OCI-LY7 (cell line): ENCODE measurements at regions not wholly inside any gene's neighbourhood (a gene's known extent, or its start where the extent isn't known, plus 50 kb on each side); places are given as distances from the start of the nearest gene placed in this dataset.

Experiments
- BruUV-seq: library from RNA; stranded (reverse); fragments of 400-500 nt; replicated peaks from 2 replicates; lab custom pipeline; 2021; lab: Mats Ljungman, UMichigan
- CTCF ChIA-PET: fragments of 300-600 bp; sonication (Branson Sonifier 250); formaldehyde crosslinking; loops from one replicate; lab custom pipeline; 2022; ENCODE audit warnings: antibody characterized with exemption; ENCODE audit not compliant: unreplicated experiment; lab: Charles Lee
- POLR2A ChIA-PET: fragments of 300-600 bp; sonication (Branson Sonifier 250); formaldehyde crosslinking; loops from one replicate; lab custom pipeline; 2022; ENCODE audit warnings: antibody characterized with exemption; lab: Charles Lee
- DNase-seq: peaks from one replicate; pipeline ENCODE4 v3.0.0-alpha.2; 2015; ENCODE audit warnings: low spot score
- H2AFZ ChIP-seq: fragments of 200-600 bp; sonication (generic), shearing (Covaris generic); 2 replicates; pipeline ENCODE4 v1.6.1; 2014; ENCODE audit warnings: mild to moderate bottlenecking, antibody characterized with exemption, low read length, moderate library complexity
- H3K27ac ChIP-seq: fragments of 200-600 bp; sonication (generic); 2 replicates; pipeline ENCODE4 v1.5.1; 2014; ENCODE audit warnings: mixed run types, low read depth, mild to moderate bottlenecking, moderate library complexity, low read length, inconsistent platforms; ENCODE audit not compliant: poor library complexity, severe bottlenecking
- H3K36me3 ChIP-seq: fragments of 200-600 bp; sonication (generic); 2 replicates; pipeline ENCODE4 v1.6.1; 2014; ENCODE audit warnings: mild to moderate bottlenecking, antibody characterized with exemption, low read length, moderate library complexity, mixed read lengths; ENCODE audit not compliant: insufficient read depth
- H3K4me1 ChIP-seq: fragments of 200-600 bp; sonication (generic); 2 replicates; pipeline ENCODE4 v1.5.1; 2014; ENCODE audit warnings: mild to moderate bottlenecking, low read length; ENCODE audit not compliant: insufficient read depth, poor library complexity, severe bottlenecking
- H3K4me2 ChIP-seq: fragments of 200-600 bp; sonication (generic); 2 replicates; pipeline ENCODE4 v1.6.1; 2014; ENCODE audit warnings: mild to moderate bottlenecking, low read length
- H3K4me3 ChIP-seq: fragments of 200-600 bp; sonication (generic); 2 replicates; pipeline ENCODE4 v1.5.1; 2014; ENCODE audit warnings: mild to moderate bottlenecking, low read depth, low read length; ENCODE audit not compliant: poor library complexity, severe bottlenecking
- H3K79me2 ChIP-seq: fragments of 200-600 bp; sonication (generic); 2 replicates; pipeline ENCODE4 v1.6.1; 2016; ENCODE audit warnings: low read depth, mild to moderate bottlenecking, low read length, moderate library complexity, mixed read lengths; ENCODE audit not compliant: insufficient read depth
- H3K9me2 ChIP-seq: fragments of 200-600 bp; sonication (generic); 2 replicates; pipeline ENCODE4 v1.6.1; 2016; ENCODE audit warnings: mild to moderate bottlenecking, low read length, mixed read lengths; ENCODE audit not compliant: insufficient read depth
- H3K9me3 ChIP-seq: fragments of 200-600 bp; sonication (generic); 2 replicates; pipeline ENCODE4 v1.6.1; 2014; ENCODE audit warnings: mild to moderate bottlenecking, mixed run types, low read length, mixed read lengths
- H4K20me1 ChIP-seq: fragments of 200-600 bp; sonication (generic); 2 replicates; pipeline ENCODE4 v1.6.1; 2014; ENCODE audit warnings: mild to moderate bottlenecking, antibody characterized with exemption, low read length, moderate library complexity, mixed read lengths; ENCODE audit not compliant: insufficient read depth
- CTCF ChIP-seq: fragments of 200-600 bp; sonication (generic); conservative IDR thresholded peaks from 2 replicates; pipeline ENCODE4 v1.5.1; 2014; ENCODE audit warnings: mild to moderate bottlenecking, antibody characterized with exemption, low read length, moderate library complexity, mixed read lengths
- EZH2phosphoT487 ChIP-seq: fragments of 200-600 bp; sonication (generic); IDR thresholded peaks from 2 replicates; pipeline ENCODE4 v1.6.1; 2018; ENCODE audit warnings: low read depth, borderline replicate concordance, mild to moderate bottlenecking, mixed run types, antibody characterized with exemption, low read length, moderate library complexity, mixed read lengths
- intact Hi-C: fragments of 100-400 bp; cut with micrococcal nuclease; formaldehyde crosslinking; loops from one replicate; pipeline ENCODE4 v1.10.0; 2022; ENCODE audit not compliant: unreplicated experiment

- POLR2A ChIA-PET: no interaction called here
Observed at GRCh38 chr6:145235207-145235606, 500.1 kb downstream of the EPM2A start.

GRCh38 chr6:145238787-145239186, 496.5 kb downstream of the EPM2A start:
- no peaks in the 10 kb centered on the region for H3K79me2 ChIP-seq
- H3K4me2 ChIP-seq: no peak overlapping the region
- no peak for TF ChIP-seq EZH2phosphoT487
- no peak for TF ChIP-seq CTCF
- no peaks in the 10 kb centered on the region for H3K36me3 ChIP-seq
- ChIA-PET POLR2A (interaction anchor here (0.7 kb wide), 1 partner anchor 19 kb away, joined by 3 read pairs; no protein-coding TSS in a partner anchor), CTCF (no interaction called here)
- H3K9me2 ChIP-seq: no peaks in the 10 kb centered on the region
- intact Hi-C loops: no loop called here
- no peak overlapping the region for H2AFZ ChIP-seq
- DNase-seq: no peak
- no peak overlapping the region for H3K27ac ChIP-seq
- H4K20me1 ChIP-seq: no peaks in the 10 kb centered on the region
- H3K4me1 ChIP-seq: no peaks in the 10 kb centered on the region
- BruUV-seq: no TSS peak
- H3K4me3 ChIP-seq: no peak overlapping the region
- no peaks in the 10 kb centered on the region for H3K9me3 ChIP-seq

More at GRCh38 chr6:145235207-145235606, 500.1 kb downstream of the EPM2A start:
- no peak overlapping the region for H2AFZ ChIP-seq
- no peak overlapping the region for H3K4me3 ChIP-seq
- H3K27ac ChIP-seq: no peak overlapping the region
- no peaks in the 10 kb centered on the region for H3K4me1 ChIP-seq
- intact Hi-C loops: no loop called here
- no peaks in the 10 kb centered on the region for H4K20me1 ChIP-seq
- BruUV-seq: no TSS peak
- no peaks in the 10 kb centered on the region for H3K9me3 ChIP-seq
- no peaks in the 10 kb centered on the region for H3K9me2 ChIP-seq
- no peak for TF ChIP-seq EZH2phosphoT487
- TF ChIP-seq CTCF: no peak
- DNase-seq: no peak
- CTCF ChIA-PET: no interaction called here
- no peaks in the 10 kb centered on the region for H3K79me2 ChIP-seq
- H3K36me3 ChIP-seq: no peaks in the 10 kb centered on the region
- no peak overlapping the region for H3K4me2 ChIP-seq

- no peaks in the 10 kb centered on the region for H3K79me2 ChIP-seq
- no peak overlapping the region for H2AFZ ChIP-seq
- no peaks in the 10 kb centered on the region for H3K9me2 ChIP-seq
- intact Hi-C loops: no loop called here
- H3K4me2 ChIP-seq: no peak overlapping the region
- H3K36me3 ChIP-seq: no peaks in the 10 kb centered on the region
- ChIA-PET CTCF (no interaction called here), POLR2A (interaction anchor here (0.6 to 1.0 kb wide), 3 partner anchors 27 to 645 kb away, joined by 3 to 4 read pairs (median 3); no protein-coding TSS in a partner anchor)
- no peaks in the 10 kb centered on the region for H3K9me3 ChIP-seq
- H3K4me3 ChIP-seq: no peak overlapping the region
- no peak for TF ChIP-seq CTCF
- TF ChIP-seq EZH2phosphoT487: no peak
- DNase-seq: no peak
- no peak overlapping the region for H3K27ac ChIP-seq
- no peaks in the 10 kb centered on the region for H3K4me1 ChIP-seq
- BruUV-seq: no TSS peak
- H4K20me1 ChIP-seq: no peaks in the 10 kb centered on the region
Observed at GRCh38 chr6:145241039-145241438, 494.3 kb downstream of the EPM2A start.
